Stimulated activated CD4-positive, alpha-beta T cell treated with anti-CD3 and anti-CD28 coated beads, Interleukin-1b, Interleukin-23, amount 100 ng/mL, for 4 hours (primary cell): ENCODE measurements at regions not wholly inside any gene's neighbourhood (a gene's known extent, or its start where the extent isn't known, plus 50 kb on each side); places are given as distances from the start of the nearest gene placed in this dataset.
"Not testable (repeated sequence)": the region's sequence is repeated elsewhere in the genome, so short reads cannot be mapped to it uniquely, and the experiment has no call there.

Source experiments
- DNase-seq, 2 donors: peaks; one replicate each; pipeline ENCODE4 v3.0.0-alpha.2; 2020; ENCODE audit warnings: low read depth in 2 of 2

DNA sequence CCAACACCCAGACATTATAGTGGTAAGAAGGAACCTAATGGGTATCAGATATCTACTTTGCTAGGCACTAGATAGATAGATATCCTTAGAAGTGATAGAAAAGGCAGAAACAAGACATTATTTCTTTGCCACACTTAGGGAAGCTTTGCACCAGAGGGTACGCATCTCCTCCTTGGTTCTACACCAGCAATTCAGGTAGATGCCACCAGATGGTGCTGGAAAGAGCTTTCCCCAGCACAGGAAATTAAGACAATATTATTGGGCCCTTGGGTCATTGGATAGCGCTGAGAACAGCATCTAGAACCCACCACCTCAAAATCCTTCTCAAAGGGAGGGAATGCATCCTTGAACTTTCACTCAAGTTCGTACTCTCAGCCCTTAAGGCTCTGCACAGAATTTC lies 173.8 kb upstream of the CCL2 start:
- no peak for DNase-seq

DNA sequence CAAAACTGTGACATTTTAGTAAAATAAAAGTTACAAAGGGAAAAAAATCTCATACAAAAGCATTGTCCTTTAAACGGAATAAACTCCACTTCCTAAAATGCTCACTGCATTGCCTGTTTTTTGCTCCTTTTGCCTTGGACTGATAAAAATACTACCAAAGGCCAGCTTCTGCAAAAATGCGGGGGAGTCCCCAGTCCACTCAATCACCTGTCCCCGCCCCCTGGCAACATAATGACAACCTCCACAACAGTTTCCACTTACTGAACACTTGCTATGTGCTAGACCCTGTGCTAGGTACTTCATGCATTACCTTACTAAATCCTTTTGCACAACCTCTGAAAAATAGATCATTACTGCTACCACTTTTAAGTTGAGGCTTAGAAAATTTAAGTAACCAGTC lies 172.7 kb upstream of the CCL2 start:
- no peak for DNase-seq

DNA sequence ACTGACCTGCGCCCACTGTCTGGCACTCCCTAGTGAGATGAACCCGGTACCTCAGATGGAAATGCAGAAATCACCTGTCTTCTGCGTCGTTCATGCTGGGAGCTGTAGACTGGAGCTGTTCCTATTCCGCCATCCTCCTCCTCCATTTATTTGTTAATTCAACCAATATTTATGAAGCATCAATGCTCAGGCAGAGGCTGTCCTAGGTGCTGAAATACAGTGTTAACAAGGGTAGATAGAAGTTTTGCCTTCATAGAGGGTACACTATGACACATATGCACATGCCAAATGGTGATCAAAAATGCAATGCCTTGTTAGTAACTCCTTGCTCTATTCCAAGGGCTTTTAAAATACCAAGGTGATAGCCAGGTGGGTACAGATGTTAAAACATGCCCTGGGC lies 166.0 kb upstream of the CCL2 start:
- DNase-seq = not testable (repeated sequence)

DNA sequence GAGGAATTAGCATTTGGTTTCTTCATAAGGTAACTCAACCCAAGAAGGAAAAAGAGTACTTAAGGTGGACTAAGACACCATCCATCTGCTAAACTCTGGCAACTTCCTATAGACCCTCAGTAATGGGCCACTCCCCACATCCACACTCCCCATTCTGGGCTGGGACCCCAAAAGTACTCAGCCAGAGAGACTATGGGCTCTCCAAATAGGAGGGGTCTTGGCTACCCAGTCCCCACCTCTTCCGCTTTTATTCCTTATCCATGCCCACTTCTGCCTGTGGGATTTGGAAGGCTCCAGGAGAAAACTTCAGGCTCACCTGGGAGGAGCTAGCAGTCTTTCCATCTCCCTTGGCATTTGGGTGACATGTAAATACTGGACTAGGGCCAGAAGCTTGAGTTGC lies 164.5 kb upstream of the CCL2 start:
- DNase-seq = no peak

DNA sequence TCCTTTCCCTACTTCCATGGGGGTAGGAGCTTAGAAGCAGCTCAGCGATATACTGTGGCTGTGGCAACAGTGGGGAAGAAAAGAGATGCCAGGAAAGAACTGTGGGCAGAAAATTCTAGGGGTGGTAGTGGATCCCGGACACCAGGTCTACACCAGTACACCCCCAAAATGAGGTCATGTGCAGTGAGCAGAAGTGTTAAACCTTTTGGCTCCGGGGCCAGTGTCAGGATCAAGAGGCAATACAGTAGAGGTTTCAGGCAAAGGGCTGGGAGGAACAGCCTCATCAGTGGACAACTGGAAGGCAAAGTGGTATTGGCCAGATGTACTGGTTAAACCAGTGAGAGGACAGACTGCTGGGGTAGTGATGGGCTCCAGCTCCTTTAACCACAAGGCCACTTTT lies 163.1 kb upstream of the CCL2 start:
- no peak for DNase-seq

DNA sequence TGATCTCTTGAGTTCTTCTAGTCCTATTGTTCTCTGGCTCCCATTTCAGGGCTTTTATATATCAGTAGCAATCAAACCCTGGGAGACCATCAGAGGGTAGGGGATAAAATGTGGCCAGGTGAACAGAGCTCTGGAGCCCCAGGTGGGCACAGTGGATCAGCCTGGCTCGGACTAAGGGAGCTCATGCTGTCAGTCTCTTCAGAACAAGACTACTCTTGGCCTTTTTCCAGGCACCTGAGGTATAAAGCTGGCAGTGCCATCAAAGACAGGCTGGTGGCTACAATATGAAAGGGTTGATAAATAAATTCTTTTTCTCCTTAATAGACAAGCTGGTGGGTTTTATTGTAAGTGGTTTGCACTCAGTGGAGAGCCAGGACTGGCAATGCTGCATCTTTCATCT lies 160.0 kb upstream of the CCL2 start:
- DNase-seq = no peak

DNA sequence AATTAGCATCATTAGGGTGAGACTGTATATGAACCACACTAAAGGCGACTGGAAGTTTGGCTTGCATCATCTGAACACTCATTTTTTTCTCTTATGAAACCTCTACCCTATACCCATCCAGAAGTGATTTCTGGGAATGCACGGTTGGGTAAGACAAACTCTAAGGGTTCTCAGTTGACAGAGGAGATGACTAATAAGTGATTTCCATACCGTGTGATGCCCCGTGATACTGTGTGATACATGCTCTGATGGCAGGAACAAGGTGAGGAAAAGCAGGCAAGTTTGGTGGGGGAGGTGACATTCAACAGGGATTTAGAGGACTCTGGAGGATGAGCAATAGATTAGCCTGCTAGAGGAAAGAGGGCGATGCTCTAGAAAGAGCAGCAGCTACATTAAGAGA lies 156.4 kb upstream of the CCL2 start:
- DNase-seq = no peak

DNA sequence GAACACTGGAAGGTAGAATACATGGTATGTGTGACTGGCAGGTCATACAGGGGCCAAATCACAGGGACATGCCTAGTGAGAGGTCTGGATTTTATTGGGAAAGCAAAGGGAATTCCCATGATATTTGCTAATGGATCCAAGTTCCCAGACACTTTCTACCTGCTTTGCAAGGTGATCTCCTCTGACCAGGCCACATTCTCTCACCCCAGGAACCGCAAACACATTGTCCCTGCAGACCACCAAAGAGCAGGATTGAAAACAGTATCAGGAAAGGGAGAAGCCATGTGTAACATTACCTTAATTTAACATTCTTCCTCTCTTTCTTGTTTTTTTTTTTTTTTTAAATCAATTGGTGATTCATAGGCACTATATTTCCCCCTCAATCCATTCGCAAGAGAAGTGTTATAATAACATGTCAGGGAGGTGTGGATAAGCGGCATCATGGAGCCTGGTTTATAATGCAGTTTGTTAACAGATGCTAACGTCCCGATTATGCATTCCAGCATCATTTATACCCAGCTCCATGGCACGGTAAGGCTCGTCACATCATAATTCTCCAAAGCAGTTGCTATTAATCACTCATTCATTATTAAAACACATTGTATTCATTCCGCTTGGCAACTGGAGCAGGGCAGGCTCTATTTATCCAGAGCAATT lies 155.1 kb upstream of the CCL2 start:
- DNase-seq = no peak

DNA sequence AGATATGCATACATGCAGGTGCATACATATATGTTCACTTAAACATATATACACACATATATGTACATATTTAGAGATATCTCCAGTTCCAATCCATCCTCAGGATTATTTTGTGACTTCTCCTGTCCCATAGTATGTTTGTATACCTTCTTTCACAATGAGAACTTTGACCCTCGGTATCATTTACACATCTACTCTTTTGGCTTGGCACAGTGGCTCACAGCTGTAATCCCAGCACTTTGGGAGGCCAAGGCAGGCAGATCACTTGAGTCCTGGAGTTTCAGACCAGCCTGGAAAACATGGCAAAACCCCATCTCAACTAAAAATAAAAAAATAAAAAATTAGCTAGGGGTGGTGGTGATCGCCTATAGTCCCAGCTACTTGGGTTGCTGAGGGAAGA lies 148.1 kb upstream of the CCL2 start:
- DNase-seq = no peak

DNA sequence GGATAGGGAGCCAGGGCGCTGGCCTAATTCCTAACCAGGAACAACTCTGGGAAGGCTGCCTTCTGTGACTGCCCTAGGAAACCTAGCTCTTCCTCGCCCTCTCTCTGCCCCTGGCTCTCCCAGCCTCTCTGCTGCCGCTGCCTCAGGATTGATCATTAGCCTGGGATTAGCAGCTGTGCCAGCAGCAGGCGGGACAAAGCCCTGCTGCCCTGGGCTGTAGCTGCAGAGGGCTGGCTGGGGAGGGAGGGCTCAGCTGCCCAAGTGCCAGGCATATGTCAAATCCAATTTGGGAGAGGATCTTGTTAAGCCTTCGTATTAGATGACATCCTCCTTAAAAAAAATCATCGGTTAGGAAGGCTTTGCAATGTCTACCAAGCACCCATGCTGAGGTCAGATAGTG lies 144.8 kb upstream of the CCL2 start:
- DNase-seq = no peak

DNA sequence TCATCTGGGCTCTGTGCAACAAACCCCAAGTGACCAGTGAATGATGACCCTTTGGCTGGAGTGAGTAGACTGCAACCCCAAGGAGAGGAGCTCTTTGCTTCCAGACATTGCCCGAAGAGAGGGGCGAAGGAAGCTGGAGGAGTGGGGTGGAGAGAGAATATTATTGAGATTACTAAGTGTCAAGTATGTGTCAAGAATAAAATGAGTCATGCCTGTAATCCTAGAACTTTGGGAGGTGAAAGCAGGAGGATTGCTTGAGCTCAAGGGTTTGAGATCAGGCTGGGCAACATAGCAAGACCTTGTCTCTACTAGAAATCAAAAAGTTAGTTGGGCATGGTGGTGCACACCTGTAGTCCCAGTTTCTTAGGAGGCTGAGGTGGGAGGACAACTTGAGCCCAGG lies 142.0 kb upstream of the CCL2 start:
- DNase-seq = no peak

DNA sequence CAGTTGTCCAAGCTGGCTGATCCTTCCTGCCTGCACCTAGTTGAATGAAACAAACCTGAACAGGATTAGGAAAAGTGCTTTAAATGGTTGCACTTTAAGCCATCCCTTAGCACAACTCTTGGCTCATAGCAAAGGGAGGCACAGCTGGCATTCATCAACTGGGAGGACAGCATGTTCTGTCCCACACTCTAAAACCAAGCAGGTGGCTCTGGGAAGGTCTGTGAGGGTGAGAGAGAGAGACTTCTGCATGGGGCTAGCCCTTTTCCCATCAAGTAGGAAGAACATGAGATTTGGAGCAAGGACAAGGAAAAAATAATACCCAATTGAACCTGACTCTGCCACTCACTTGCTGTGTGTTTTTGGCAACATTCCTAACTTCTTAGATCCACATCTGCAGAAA lies 140.9 kb upstream of the CCL2 start:
- DNase-seq = no peak

DNA sequence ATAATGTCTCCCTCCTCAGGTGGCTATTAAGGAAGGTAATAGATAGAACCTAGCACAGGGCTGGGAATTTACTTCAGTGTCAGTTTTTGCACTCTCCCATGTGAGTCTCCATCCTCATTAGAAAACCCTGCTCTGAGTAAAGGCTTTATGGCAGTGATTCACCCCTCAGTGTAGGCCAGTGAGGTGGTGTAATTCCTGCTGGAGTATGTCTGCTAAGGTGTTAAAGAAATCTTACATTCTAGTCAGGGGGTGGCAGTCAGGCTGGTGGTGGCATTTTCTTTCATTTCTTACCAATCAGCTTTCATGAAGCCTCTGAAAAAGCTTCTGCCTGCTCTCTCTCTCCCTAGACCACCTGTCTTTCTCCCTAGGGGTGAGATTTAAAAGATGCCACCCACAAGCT lies 138.8 kb upstream of the CCL2 start:
- no peak for DNase-seq

DNA sequence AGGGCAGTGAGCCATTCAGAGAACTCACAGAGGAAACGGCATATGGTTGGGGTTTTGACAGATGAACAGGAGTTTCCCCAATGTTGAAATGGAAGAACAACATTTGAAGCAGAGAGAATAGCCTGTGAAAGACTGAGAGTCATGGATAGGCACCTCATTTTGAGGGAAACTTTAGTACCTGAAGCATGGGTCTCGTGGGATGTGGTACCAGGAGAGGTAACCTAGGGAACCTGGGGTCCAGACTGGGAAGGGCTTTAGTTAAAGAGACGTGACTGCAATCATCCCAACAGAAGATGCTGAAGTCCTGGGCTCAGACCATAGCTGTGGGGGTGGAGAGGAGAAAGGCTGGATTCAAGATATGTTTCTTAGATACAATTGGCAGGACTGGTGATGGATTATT lies 137.8 kb upstream of the CCL2 start:
- DNase-seq = no peak

DNA sequence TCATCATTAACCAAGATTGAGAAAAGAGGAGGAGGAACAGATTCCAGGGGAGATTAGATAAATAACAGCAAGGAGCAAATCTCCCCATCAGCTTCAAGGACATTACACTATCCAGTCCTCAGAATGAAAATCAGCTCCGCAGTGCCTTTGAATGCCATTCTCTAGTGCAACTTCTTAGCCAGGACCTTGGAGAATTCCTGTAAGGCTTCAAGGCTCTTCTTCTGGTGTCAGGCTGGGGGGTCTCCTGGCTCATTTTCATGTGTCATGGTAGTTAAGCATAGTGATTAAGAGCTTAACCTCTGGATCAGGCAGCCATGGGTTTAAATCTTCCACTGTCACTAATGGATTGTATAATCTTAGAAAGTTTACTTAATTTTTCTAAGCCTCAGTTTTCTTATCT lies 137.3 kb upstream of the CCL2 start:
- no peak for DNase-seq

DNA sequence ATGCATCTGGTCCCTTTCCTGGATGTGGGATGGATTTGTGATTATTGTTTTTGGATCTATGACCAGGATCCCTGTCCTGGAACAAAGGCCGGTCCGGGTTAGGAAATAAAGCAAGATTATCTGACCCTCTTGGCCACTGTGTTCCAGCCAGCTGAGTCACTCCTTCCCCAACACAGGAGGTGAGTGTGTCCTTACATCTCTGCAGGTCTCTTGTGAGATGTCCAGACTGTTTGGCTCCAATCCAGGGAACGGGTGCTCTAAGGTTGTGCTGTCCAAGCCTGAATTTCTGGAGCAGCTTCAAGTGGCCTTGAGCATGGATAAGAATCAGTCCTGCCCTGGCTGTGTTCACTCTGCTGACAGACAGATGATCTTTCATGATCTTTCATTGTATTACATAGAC lies 136.5 kb upstream of the CCL2 start:
- no peak for DNase-seq

DNA sequence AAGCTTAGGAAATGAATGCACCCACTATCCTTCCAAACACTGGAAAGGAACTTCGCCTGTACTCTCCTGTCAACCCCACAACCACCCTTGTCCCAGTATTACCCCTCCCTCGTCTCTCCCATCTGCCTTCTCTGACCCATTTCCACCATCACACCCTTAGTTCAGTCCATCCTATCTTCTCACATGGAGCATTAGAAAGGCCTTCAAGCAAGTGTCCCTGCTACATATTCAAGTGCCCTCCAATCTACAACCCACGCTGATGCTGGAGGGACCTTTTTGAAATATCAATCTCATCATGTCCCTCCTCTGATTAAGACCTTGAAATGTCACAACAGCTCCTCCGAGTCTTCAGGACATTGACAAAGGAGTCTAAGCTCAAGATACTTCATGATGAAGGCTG lies 133.8 kb upstream of the CCL2 start:
- DNase-seq = no peak

DNA sequence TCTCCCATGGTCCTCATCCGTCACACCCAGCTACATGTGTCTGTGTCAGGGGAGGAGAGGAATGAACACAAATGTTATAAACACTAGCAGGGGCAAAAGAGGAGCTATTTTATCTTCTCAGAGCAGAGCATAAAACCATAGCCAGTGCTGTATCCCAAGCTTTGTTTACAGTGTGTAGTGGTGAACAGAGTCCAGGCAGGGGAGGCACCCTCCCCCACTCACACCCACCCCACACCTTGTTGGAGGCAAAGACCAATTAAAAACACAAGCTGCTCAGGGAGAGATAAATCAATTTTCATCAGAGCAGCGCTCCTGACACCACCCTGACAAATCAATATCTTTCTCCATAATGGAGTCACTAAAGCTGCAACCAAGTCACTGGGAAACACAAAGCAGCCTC lies 132.6 kb upstream of the CCL2 start:
- DNase-seq = no peak

DNA sequence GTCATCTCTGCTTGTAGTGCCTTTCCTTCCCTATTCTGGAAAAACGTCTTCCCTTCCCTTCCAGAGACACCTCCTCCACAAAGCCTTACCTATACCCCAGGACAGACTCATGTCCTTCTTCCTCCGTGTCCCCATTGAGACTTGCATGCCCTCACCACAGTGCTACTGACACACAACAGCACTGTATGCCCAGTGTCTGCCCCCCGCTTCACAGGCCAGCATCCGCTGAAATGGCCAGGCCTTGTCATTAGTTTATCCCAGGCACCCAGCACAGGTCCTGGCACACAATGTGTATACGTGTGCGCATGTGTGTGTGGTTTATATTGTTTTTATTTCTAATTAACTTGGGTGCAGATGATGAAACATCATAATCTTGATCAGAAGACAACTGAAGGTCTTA lies 130.1 kb upstream of the CCL2 start:
- no peak for DNase-seq

DNA sequence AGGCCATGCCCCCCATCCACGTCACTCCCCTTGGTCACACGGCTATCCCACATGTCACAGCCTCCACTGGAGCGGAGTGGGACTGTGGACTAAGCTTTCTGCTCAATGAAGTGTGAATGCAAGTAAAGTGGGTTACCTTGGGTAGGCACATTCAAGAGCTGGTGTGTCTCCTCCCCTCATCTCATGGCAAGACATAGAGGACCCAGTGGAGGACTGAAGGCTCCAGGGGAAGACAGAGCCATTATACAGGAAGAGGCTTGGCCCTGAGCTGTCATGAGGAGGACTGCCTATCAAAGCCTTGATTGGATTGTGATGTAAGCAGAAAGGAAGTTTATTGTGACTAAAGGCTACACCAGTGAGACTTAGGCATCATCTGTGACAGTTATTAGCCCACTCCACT lies 129.2 kb upstream of the CCL2 start:
- DNase-seq = no peak

DNA sequence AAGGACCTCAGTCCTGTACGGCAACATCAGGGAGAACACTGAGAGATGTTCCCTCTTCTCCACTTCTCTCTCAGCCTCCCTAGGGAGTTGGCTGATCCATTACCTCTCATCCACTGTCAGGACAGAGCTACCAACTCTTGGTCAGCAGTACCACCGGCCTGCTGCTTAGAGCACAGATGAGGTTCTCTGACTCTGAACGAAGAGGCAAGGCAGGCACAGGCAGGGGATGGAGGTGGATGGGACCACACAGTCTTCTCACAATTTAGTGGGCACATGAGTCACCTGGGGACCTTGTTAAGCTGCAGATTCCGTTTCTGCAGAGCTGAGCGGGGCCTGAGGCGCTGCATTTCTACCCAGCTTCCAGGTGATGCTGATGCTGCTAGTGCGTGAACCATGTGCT lies 128.6 kb upstream of the CCL2 start:
- DNase-seq = no peak

DNA sequence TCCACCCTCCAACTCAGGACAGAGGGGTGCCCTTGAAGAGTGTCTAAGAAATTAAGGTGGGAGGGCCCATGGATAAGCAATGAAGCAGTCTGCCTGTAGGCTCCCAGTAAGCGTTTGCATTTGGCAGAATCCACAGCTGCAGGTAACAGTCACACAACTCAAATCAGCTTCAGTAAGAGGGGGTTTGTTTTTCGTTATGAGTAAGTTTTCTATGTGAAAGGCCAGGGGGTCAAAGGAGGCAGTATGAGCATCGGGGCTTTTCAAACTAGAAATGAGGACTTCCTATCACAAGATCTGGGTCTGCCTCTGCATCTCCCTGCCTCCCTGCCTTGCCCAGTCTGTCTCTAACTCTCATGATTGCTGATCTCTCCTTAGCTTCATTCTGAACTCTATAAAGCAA lies 128.1 kb upstream of the CCL2 start:
- no peak for DNase-seq

DNA sequence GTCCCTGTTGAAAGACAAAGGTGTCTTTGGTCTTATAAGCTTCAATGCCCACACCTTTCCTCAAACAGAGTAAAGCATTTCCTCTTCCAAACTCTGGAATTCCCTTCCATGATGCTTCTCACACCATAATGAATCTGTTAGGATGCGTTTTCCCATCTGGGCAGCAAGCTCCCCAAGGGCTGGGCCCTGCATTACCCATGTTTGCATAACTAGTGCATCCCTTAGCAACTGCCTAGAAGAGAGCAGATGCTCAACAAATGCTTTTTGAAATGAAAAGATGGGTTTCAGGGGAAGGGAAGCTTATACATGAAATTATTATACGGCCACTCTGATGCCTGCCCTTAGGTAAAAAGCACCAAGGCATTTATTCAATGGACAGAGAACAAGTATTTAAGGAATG lies 124.5 kb upstream of the CCL2 start:
- DNase-seq = no peak

DNA sequence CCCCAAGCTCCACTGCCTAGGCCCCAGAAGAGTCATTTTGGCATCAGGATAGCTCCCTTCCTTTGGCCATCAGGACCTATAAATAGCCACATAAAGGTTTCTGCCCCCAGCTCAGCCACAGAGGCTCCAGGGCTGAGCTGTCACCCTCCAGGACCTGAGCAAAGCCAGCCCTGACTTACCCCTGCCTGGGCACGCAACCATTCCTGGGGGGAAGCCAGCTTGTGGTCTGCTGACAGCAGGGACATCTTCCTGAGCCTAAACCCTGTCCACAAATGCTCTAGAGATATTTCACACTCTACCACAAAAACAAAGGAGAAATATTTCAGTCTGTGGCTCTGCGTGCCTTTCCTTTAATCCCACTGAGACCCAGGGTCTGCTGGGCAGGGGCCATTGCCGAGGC lies 123.7 kb upstream of the CCL2 start:
- DNase-seq = no peak

DNA sequence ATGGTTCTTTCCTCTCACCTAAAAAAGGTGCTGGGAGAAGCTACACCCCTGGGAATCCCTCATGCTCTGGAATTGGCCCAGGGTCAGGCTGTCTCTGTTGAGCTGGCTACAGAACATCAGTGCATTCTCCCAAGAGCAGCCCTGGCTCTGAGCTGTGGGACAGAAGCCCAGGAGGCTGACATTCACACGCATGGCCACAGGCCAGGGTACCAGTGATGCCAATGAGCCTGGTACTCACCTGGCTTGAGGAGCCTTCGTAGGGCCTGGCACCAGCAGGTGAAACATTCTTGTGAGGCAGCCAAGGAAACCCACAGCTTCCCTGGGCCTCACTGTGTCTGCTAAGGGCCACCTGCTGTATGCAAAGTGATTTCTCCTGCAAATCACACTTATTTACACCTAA lies 121.7 kb upstream of the CCL2 start:
- no peak for DNase-seq
